Middle frontal gyrus (tissue), 1 donor: ENCODE measurements at regions not wholly inside any gene's neighbourhood (a gene's known extent, or its start where the extent isn't known, plus 50 kb on each side); places are given as distances from the start of the nearest gene placed in this dataset.
"Not testable (repeated sequence)": the region's sequence is repeated elsewhere in the genome, so short reads cannot be mapped to it uniquely, and the experiment has no call there.

Source experiments
- DNase-seq: peaks from one replicate; pipeline ENCODE4 v3.0.0-alpha.2; 2015; ENCODE audit warnings: low spot score; ENCODE audit errors: extremely low spot score

DNA sequence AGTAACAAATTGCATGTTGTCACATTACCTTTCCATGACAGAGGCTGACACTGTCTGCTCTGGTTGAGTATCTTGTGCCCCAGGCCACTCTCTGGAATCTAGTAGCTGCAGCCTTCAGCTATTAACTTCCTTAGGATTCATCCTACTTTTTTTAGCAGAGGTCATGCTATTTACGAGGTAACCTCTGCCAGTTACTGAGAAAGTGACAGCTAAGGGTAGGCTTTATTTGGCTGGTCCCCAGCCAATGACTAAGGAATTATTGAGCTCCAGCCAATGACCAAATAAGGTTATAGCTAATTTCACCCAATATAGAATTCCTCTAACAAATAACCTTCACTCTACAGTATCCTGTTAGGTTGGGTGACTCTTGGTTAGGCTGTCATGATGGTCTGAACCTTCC, 1361.7 kb downstream of the XPNPEP1 start:
- DNase-seq: no peak

DNA sequence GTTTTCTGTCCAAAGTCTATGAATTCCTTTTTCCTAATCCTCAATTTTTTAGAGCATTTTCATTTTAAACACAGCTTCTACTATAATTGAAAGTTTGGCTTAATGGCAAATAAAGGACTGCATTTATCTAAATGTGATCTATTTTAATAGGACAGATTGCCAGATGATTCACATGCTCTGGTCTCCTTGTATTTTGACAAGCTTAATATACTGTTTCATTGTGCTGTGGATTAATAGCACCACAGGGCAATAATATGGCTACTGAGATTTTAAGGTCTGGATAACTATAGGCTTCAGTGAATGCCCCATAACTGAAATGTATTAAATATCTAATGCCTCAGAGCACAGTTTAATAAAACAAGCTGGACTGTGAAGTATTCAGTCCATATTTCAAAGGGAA, 1362.8 kb downstream of the XPNPEP1 start:
- no peak for DNase-seq

DNA sequence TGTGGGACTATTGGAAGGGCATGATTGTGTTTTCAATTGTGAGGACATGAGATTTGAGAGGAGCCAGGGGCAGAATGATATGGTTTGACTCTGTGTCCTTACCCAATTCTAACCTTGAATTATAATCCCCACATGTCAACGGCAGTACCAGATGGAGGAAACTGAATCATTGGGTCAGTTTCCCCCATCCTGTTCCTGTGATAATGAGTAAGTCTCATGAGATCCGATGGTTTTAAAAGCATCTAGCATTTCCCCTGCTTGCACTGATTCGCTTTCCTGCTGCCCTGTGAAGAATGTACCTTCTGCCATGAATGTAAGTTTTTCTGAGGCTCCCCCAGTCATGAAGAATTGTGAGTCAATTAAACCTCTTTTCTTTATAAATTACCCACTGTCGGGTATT, 1367.1 kb downstream of the XPNPEP1 start:
- DNase-seq: no peak

- no peak for DNase-seq
These were observed 1377.4 kb downstream of the XPNPEP1 start for GRCh38 chr10:108545921-108546320.

- DNase-seq: peak; percentile 38
These were observed 1378.7 kb downstream of the XPNPEP1 start for GRCh38 chr10:108544500-108545120.

GRCh38 chr10:108533551-108533950, 1369.0 kb upstream of the SORCS1 start:
- not testable (repeated sequence) for DNase-seq

DNA sequence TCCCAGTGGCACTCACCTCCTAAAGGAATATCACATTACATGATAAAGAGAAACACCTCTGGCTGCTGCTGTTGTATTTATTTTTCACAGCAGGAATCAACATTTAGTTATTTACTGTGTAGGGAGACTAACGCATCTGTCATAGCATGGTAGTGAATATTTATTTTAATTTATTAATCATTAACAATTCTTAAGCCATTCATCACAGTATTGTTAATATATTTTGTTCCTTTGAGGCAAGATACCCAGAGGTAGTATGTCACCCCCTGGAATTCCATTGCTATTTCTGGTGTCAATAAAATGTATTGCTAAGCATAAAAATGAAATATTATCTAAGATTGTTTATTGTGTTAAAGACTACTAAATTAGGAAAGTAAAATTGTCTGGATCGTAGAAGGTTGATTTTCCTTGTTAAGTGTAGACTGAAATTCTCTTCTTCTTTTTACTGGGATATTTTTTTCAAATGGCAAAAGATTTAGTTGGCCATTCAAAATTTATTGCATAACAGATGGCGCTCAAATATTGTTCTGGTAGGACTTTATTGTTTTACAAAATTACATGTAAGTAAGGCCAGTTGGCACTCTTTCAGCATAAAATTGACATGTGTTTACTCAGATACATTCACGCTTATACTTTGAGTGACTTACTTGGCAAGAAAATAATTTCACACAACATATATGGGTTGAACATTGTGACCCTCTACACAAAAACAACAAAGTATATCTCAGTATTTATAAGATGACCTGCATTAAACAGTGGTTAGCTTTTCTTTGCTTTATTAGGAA, 1358.7 kb upstream of the SORCS1 start:
- no peak for DNase-seq

DNA sequence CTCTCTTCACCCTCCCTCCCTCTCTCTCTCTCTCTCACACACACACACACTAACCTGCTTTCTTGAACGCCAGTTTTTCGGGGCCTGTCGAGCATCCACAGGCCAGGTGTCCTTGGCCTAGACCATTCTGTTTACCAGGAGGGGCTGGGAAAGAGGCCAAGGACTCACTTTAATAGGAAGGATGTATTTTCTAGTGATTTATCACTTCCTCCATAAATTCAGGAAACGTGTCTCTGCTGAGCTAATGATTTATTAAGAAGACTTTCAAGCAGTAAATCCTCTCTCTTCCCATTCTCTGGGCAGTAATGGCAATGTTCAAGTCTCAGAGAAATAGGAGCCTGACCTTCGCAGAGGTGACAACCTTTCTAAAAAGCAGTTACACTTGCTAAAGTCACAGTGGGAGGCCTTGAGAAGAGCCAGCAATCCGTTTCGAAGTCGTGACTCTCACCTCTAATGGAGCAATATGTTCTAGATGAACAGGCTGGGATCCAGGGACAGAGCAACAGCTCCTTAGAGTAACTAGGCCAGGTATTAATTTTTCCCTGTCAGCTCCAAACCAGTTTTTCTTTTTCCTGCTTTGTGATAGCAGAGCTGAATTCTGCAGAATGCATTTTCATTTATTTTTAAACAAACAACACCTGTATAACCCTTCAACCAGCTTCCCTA, 1357.5 kb upstream of the SORCS1 start:
- DNase-seq: no peak

GRCh38 chr10:108515821-108516220, 1351.3 kb upstream of the SORCS1 start:
- DNase-seq: no peak

GRCh38 chr10:108500396-108500795, 1335.9 kb upstream of the SORCS1 start:
- DNase-seq: no peak

- no peak for DNase-seq
These were observed 1331.6 kb upstream of the SORCS1 start for GRCh38 chr10:108496106-108496505.

DNA sequence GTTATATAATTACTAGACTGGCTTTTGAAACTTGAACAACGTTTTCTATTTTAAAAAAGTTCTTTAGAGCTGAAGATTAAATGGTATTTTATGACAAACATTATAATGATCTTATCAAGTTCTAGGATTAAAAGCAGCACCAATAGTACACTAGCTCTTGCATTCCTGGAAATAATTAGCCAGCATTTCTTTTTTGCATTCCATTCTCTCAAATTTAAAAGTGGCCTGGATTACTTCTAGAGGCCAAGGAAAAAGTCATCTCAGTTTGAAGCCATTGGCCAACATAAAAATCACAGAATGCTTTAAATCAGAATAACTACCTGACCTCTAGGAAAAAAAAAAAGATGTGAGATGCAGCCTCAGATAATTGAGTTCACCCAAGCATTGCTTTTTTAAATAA, 1326.4 kb upstream of the SORCS1 start:
- DNase-seq: no peak

DNA sequence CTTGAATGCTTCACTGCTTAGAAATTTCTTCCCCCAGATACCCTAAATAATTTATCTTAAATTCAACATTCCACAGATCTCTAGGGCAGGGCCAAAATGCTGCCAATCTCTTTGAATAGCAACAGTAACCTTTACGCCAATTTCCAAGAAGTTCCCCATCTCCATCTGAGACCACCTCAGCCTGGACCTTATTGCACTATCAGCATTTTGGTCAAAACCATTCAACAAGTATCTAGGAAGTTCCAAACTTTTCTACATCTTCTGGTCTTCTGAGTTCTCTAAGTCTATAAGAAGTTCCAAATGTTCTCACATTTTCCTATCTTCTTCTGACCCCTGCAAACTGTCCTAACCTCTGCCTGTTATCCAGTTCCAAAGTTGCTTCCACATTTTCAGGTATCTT, 1306.9 kb upstream of the SORCS1 start:
- DNase-seq: no peak

DNA sequence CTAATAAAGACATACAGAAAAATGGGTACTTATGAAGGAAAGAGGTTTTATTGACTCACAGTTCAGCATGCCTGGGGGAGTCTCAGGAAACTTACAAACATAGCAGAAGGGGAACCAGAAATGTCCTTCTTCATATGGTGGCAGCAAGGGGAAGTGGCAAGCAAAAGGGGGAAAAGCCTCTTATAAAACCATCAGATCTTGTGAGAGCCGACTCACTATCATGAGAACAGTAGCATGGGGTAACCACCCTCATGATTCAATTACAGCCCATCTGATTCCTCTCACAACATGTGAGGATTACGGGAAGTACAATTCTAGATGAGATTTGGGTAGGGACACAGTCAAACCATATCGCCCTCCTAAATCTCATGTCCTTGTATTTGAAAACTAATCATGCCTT, 1305.4 kb upstream of the SORCS1 start:
- no peak for DNase-seq

GRCh38 chr10:108465871-108466641, 1301.5 kb upstream of the SORCS1 start:
- no peak for DNase-seq

DNA sequence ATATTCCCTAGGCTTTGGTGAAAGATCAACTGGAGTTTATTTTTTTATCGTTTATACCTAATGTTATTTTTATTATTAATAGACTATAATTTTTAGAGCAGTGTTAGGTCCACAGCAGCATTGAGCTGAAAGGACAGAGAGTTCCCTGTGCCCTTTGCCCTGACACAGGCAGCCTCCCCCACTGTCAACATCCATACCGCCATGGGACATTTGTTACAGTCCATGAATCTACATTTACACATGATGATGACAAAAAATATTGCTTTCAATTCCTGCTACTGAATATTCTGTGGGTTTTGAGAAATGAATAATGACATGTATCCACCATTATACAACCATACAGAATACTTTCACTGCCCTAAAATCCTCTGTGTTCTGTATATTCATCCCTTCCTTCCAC, 1297.5 kb upstream of the SORCS1 start:
- DNase-seq: no peak

DNA sequence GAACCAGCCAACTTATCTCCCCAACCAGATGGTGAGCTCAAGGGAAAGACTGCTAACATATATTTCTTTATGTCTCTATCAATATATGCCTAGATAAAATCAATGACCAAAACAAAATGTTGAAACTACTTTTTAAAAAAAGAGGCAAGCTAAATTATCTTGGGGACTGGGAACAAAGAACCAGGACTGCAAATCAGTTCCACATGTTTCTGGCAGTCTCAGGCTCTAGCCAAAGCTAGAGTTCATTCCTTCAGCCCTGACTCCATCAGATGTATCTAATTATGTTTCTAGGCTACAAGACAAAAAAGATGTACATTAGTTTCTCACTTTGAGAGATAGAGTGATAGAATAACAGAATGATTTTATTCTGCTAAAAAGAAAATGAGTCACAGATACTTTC, 1290.3 kb upstream of the SORCS1 start:
- DNase-seq: no peak

- no peak for DNase-seq
These were observed 1289.7 kb upstream of the SORCS1 start for GRCh38 chr10:108454224-108454623.

DNA sequence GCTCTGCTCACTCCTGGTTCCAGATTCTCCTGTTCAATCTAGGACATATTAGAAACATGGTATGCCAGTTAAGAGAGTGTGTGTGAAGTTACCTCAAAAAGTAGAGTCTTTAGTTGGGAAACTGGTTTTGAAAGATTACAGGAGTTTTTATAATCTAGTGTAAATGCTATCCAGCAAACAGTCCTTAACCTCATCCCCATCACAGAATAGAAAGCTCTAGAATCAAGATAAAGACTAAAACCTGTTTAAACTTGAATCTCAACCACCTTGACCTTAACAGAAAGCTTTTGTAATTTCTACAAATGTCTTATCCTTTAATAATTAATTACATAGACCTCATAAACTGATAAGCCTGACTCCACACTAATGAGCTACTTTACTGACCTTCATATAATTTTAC, 1288.7 kb upstream of the SORCS1 start:
- no peak for DNase-seq

DNA sequence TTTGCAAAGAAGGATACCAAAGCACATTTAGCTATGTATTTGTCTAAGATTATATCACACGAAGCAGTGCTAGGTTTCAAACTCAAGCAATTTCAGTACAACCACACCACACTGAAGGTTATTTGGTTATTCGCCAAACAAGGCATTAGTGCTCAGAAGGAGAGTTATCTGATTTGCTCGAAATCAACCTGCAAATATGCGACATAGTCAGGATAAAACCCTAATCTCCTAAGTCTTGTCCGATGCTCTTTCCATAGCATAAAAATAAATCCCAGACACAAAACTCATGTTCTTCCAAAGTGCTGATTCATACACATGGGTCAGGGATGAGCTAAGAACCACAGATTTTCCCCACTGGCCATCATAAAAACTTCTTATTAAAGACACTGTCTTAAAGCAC, 1288.0 kb upstream of the SORCS1 start:
- no peak for DNase-seq

DNA sequence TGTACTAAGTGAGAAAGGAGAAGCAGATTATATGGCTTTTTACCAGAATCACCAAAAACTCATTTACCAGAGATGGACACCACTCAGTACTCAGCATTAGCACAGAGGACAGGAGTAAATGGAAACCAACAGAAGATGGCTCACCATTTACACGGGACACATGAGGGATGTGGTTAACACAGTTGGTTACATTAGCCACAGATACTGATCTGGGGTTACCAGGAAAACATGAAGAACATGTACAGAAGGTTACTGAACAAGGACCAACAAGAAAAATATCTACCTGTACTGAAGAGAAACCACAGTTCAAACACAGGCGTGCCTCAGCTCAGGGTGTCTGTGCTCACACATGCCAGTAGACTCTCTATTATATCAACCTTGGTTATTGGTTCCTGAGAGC, 1285.8 kb upstream of the SORCS1 start:
- no peak for DNase-seq

GRCh38 chr10:108445746-108446145, 1281.2 kb upstream of the SORCS1 start:
- DNase-seq: no peak
